ENCODE measurements at regions not wholly inside any gene's neighbourhood (a gene's known extent, or its start where the extent isn't known, plus 50 kb on each side); places are given as distances from the start of the nearest gene placed in this dataset.

GRCh38 chr4:11739992-11740391 lies 311.3 kb upstream of the HS3ST1 start:
- no peaks in the 10 kb centered on the region for H3K36me3 ChIP-seq
- no peak for TF ChIP-seq CTCF (IDR thresholded peaks at IDR 0.05)
- intact Hi-C loops (cut with DNase I), result no loop called here
- no peak overlapping the region for H3K27ac ChIP-seq
- no peaks in the 10 kb centered on the region for H3K27me3 ChIP-seq (ENCODE audit: low read depth)
- DNase-seq (no peak), ATAC-seq (no peak)
- H3K4me1 ChIP-seq, result no peaks in the 10 kb centered on the region
- H3K4me3 ChIP-seq, result no peak overlapping the region
- H3K9me3 ChIP-seq, result no peaks in the 10 kb centered on the region

GRCh38 chr4:11736978-11737377 lies 308.3 kb upstream of the HS3ST1 start:
- ATAC-seq (no peak), DNase-seq (no peak)
- H3K27ac ChIP-seq, result no peak overlapping the region
- H3K4me1 ChIP-seq, result no peaks in the 10 kb centered on the region
- H3K36me3 ChIP-seq, result no peaks in the 10 kb centered on the region
- intact Hi-C loops (cut with DNase I), result no loop called here
- no peak for TF ChIP-seq CTCF (IDR thresholded peaks at IDR 0.05)
- H3K9me3 ChIP-seq, result no peaks in the 10 kb centered on the region
- no peak overlapping the region for H3K4me3 ChIP-seq
- H3K27me3 ChIP-seq (ENCODE audit: low read depth), result no peaks in the 10 kb centered on the region

- Histone ChIP-seq H3K4me3 (no peak overlapping the region), H3K9me3 (no peaks in the 10 kb centered on the region), H3K4me1 (no peaks in the 10 kb centered on the region), H3K27ac (no peak overlapping the region), H3K27me3 (ENCODE audit: low read depth) (no peaks in the 10 kb centered on the region), H3K36me3 (no peaks in the 10 kb centered on the region)
- intact Hi-C loops (cut with DNase I), result no loop called here
- DNase-seq (no peak), ATAC-seq (no peak)
- TF ChIP-seq CTCF (IDR thresholded peaks at IDR 0.05), result no peak
Observed at GRCh38 chr4:11735651-11736050, 307.0 kb upstream of the HS3ST1 start.

DNA sequence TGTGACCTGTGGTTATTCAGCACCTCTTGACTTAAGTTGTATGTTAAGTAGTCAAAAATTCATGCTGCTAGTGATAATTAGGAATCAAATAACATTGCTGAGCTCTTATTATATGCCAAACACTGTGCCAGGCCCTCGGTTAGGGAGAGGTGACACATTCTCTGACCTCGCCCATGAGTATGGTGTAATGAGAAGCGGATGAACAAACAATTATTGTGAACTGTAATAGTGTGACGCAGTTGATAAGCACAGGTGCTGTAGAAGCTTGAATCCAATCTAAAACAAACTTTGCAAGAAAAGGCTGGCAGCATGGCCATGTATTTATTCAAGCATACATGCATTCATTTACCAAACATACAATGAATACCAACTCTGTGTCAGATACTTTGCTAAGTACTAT lies 303.5 kb upstream of the HS3ST1 start:
- no peaks in the 10 kb centered on the region for H3K36me3 ChIP-seq
- no peak for DNase-seq
- intact Hi-C loops (cut with DNase I), result no loop called here

DNA sequence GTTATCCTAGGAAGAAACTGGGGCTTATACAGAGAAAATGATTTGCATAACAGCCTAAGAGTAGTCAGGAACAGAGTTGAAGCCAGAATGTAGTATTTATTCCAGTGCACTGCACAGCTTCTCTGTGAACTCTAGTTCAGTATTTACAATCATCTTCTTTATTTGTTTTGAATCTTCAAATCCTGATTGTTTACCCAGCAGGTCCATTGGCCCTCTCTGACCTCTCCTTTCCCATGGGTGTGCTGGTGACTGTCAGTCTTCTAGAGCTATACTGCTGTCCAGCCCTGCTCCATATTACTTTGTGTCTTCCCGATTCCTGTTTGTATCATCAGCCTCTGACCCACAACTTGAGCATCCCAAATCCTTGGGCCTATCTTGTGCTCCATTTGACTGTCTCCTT lies 301.9 kb upstream of the HS3ST1 start:
- H3K27ac ChIP-seq, result no peak overlapping the region
- ATAC-seq (no peak), DNase-seq (no peak)
- no peaks in the 10 kb centered on the region for H3K27me3 ChIP-seq (ENCODE audit: low read depth)
- no peak for TF ChIP-seq CTCF (IDR thresholded peaks at IDR 0.05)
- H3K9me3 ChIP-seq, result no peaks in the 10 kb centered on the region
- H3K4me3 ChIP-seq, result no peak overlapping the region
- intact Hi-C loops (cut with DNase I), result no loop called here
- H3K4me1 ChIP-seq, result no peaks in the 10 kb centered on the region
- no peaks in the 10 kb centered on the region for H3K36me3 ChIP-seq

More for the DNA sequence above, 303.5 kb upstream of the HS3ST1 start:
- no peaks in the 10 kb centered on the region for H3K9me3 ChIP-seq
- no peaks in the 10 kb centered on the region for H3K27me3 ChIP-seq (ENCODE audit: low read depth)
- no peak for TF ChIP-seq CTCF (IDR thresholded peaks at IDR 0.05)
- no peak overlapping the region for H3K4me3 ChIP-seq
- no peak overlapping the region for H3K27ac ChIP-seq
- H3K4me1 ChIP-seq, result no peaks in the 10 kb centered on the region
- ATAC-seq, result peak in 1 of 2 donors; percentile 50

GRCh38 chr4:11729548-11729947 lies 300.9 kb upstream of the HS3ST1 start:
- DNase-seq, result no peak
- no peak overlapping the region for H3K4me3 ChIP-seq
- intact Hi-C loops (cut with DNase I), result no loop called here
- no peak for ATAC-seq
- no peak overlapping the region for H3K27ac ChIP-seq
- no peaks in the 10 kb centered on the region for H3K9me3 ChIP-seq
- no peak for TF ChIP-seq CTCF (IDR thresholded peaks at IDR 0.05)
- no peaks in the 10 kb centered on the region for H3K4me1 ChIP-seq
- H3K27me3 ChIP-seq (ENCODE audit: low read depth), result no peaks in the 10 kb centered on the region
- no peaks in the 10 kb centered on the region for H3K36me3 ChIP-seq

All from lower lobe of right lung (tissue), 2 donors.